ENCODE measurements at regions not wholly inside any gene's neighbourhood (a gene's known extent, or its start where the extent isn't known, plus 50 kb on each side); places are given as distances from the start of the nearest gene placed in this dataset.

DNA sequence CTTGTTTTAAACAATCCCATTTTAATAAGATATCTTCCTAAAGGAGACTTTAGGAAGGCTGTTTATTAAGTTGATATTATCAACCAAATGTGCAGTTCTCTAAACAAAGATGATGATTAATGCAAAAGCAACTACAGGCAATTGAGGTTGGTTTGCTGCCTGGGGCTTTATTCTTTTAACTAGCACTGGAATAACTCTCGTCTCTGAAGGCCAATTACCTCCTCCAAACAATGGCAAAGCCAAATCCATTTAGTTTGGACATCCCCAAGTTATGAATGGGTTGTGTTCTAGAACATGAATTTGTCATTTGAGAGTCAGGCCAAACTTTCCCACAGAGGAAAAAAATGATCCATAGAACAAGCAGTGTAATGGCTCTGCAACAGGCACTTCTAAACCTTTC is 114.1 kb downstream of the SLC16A9 start:
- DNase-seq (ENCODE audit: low spot score) = no peak

DNA sequence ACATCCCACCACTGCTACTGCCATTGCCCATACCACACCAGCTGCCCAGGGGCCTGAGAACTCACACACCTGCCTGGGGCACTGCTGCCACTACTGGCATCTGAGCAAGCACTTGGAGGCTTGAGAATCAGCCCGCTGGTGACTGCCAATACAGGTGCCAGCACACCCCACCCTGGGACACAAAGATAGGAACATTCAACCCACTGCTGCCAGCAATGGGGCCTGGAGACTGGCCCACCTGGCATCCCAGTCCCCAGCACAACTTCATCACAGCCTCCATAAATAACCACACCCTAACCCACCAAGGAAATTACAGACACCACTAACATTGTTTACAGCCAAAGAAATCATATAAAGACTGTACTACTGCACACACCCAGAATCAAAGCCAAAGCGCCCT is 115.9 kb downstream of the SLC16A9 start:
- DNase-seq (ENCODE audit: low spot score) = no peak

DNA sequence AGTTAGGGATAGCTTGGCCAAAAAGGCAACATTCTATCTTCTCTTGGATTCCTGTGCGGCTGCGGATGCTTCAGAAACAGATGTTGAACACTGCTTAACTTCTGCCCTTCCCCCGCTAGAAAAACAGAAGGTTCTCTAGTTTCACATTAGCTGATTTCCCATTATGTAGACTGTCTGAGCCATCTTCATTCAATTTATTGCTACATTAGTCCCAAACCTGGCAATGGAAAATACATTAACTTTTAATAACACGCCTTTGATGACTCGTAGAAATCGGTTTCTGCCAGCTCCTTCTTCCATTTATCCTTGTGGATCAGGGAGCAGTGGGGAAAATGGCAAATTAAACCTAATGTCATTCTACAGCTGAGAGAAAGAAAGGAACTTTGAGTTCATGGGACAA is 119.9 kb downstream of the SLC16A9 start:
- DNase-seq (ENCODE audit: low spot score) = no peak

DNA sequence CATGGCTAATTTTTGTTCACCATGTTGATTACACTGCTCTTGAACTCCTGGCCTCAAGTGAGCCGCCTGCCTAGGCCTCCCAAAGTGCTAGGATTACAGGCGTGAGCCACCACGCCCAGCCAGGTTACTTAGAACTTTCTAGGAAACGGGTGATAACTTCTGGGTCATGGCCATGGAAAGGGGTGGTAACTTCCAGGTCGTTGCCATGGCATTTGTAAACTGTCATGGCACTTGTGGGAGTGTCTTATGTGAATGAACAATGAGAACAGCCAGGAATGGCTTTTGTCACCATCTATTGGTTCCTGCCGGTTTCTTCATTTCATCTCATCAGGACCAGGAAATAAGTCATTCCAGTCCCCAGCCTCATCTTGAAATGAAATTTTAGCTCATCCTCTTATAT is 120.9 kb downstream of the SLC16A9 start:
- DNase-seq (ENCODE audit: low spot score) = no peak

DNA sequence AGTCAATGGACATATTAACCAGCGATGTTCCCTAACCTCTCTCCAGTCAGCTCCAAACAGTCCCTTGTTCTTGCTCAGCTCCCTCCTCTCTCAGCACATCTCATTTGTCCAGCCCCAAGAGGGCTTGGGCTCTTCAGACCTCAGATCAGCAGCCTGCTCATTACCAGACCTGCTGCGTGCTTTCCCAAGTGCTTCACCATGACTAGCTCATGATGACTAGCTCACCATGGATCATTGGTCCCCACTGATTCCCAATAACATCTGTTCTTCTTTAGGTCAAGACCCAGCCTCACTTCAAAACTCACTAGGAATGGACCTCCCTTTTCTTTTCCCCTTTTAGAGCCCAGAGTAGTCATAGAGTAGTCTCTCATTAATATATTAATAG is 121.9 kb downstream of the SLC16A9 start:
- no peak for DNase-seq (ENCODE audit: low spot score)

DNA sequence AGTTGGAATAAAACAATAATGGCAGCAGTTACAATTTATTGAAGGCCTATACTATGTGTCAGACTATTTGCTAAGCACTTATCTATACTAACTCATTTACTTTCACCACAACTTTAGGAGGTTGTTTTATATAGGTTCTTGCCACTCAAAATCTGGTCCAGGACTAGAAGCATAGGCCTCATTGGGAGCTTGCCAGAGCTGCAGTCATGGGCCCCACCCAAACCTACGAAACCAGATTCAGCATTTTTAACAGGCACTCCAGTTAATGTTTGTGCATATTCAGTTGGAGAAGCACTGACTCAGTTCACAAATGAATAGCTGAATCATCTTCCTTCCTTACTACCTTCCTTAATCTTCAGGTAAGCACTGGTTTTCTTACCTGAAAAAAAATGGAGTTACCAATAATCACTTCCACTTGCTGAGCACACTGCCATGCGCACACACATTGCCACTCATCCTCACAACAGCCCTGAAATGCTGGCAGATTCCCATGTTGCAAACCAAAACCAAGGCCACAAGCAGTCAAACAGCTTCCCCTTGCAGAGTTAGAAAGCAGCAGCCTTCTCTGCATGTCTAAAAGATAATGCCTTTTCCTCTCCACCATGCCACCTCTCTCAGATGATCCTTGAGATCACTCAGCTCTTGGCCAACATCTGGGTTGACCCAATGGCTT is 122.4 kb downstream of the SLC16A9 start:
- DNase-seq (ENCODE audit: low spot score) = no peak

DNA sequence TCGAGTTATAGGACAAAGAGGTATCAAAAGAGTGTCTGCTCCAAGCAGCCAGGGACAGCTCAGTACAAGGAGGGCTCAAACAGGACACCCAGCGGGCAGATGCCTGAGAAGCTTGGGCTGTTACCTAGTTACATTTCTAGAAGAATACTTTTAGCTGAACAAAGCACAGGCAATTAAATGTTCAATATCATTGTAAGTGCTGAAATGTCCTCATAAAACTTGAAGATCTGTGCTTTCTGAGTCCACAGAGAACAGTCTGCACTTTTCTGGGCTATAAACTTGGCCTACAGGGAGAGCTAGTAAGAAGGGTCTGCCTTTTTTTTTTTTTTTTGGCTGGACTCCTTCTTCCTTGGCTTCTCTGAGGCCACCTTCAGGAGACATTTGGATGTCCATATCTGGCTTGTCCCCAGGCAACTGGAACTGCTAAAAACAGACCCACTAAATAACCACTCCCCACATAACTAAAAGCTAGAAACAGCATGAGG is 123.2 kb downstream of the SLC16A9 start:
- no peak for DNase-seq (ENCODE audit: low spot score)

DNA sequence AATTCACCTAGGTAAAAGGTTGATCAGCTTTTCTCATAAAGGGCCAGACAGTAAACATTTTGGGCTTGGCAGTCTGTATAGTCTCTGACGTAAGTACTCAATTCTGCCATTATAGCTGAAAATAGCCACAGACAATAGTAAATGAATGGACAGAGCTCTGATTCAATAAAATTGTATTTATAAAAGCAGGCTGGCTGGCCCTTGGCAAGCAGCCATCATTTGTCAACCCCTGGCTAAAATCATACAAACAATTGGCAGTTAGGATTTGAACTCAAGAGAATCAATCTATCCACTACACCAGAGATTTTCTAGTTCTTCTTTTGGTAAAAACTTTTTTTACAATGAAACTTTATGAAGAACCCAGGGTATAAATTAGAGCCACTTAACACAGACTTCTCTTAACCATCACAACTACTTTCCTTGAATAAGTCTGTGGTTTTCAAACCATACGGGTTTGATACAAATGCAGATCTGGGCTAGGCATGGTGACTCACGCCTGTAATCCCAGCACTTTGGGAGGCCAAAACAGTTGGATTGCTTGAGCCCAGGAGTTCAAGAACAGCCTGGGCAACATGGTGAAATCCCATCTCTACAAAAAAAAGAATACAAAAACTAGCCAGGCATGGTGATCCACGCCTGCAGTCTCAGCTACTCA is 124.5 kb downstream of the SLC16A9 start:
- peak; percentile 91 for DNase-seq (ENCODE audit: low spot score)

DNA sequence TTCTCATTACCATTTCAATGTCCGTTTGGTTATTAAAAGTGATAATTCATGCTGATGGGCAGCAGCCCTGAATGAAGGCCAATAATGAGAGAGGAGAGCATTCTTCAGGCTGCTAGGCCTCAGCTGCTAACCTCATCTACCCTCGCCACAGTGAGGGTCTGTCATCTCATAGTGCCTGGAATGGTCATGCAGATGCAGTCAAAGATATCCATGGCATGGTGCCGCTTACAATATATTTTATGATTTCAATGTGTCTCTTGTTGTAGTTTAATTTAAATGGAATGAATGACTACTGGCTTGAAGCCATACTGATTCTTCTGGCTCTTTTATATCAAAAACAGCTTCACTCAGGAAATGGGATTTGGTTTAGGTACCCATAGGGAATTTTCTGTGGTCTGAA is 126.9 kb downstream of the SLC16A9 start:
- DNase-seq (ENCODE audit: low spot score) = no peak

DNA sequence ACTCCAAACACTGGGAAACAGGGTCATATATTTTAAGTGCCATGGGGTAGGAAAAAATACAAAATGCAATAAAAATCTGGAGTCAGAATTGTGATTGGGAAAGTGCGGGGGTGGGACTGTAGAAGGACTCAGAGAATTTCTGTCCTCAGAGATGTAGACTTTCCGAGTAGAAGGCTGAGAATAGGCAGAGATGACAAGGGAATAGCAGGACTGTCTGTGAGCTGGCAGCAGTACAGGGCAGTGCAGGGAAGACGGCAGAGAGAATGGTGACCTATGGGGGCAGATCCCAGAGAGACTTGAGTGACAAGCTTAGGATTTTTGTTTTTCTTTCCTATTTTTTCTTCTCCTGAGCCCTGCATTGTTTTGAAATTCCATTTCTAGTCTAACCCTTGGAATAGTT is 127.6 kb downstream of the SLC16A9 start:
- no peak for DNase-seq (ENCODE audit: low spot score)

DNA sequence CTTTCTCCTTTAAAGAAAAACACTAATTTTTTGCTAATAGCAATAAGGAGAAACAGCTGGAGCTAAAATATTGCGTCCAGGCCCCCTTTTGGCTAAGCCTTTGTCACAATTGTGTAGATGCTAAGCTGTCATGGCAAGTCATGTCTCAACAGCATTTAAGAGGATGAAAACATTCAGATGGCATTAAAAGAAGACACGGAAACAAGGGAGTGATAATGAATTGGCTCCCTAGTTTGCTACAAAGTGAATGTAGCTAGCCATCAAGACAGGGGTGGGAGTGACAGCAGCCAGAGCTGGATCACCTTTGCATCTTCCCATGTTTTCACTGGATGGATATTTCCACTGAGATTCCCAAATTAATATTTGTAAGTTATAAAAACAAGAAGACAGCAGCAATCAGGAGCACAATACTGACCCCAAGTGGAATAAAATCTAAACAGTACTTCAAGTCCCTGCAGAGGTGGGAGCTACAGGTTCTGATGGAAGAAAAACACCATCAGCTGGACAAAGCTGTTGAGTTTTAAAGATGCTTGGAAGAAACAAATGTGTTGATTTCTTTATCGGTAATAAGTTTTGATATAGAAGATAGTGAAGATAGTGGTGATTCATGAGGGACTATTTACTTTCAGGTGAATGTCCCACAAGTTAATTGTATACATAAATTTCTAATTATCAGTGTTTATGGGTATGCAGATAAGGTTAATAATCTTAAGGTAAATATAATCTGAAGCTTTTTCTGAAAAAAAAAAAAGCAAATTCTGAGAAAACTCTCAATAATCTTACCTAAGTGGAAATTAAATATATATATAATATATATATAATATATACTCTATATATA is 129.4 kb downstream of the SLC16A9 start:
- peak; percentile 77 for DNase-seq (ENCODE audit: low spot score)

DNA sequence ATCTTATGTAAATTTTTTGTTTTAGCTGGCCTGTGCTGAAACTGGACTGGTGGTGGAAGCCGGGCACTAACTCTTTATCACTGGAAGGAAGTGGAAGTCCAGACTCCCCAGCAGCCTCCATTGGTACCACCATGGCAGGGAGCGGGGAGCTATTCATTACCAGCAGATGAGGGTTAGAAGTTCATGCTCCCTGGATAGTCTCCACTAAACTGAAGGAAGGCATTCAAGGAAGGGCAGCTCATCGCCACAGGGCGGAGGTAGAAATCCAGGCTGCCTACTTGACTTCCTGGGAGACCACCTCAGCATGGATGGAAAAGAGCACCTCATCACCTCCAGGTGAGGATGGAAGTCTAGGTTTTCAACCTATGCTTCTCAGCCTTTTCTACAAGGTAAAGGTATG is 130.9 kb downstream of the SLC16A9 start:
- no peak for DNase-seq (ENCODE audit: low spot score)

DNA sequence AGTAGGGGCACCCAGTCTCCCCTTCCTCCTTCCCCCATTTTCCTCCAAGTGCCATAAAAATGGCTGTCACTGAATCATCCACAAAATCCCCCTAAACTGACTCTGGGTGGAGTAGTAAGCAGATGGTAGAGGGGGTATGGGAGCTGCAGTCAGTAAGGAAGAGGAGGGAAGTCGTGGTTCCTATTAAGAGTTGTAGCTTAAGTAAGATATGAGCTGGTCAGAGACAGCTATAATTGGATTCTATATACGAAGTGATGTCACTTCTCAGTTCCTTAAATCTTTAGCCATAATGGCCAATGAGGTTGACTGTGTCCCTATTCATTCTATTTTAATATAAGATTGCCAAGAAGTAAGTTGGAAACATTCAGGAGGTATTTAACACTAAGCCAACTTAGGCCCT is 131.7 kb downstream of the SLC16A9 start:
- no peak for DNase-seq (ENCODE audit: low spot score)

DNA sequence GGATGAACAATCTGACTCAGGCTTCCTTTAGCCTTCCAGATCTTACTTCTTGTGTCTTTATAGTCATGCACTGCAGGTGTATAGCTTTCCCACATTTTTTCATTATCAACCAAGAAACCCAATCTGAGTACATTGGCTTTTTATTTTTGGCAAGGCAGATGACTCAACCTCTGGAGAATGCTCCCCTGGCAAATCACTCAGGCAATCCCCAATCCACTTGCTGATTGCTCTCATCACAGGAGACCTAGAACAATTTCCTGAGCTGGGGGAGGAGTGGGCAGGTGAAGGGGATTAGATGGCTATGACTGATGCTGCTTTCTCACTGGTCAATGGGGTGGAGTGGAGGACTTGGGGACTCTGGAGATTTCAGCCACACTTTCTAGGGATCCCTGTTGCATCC is 134.4 kb downstream of the SLC16A9 start:
- DNase-seq (ENCODE audit: low spot score) = no peak

DNA sequence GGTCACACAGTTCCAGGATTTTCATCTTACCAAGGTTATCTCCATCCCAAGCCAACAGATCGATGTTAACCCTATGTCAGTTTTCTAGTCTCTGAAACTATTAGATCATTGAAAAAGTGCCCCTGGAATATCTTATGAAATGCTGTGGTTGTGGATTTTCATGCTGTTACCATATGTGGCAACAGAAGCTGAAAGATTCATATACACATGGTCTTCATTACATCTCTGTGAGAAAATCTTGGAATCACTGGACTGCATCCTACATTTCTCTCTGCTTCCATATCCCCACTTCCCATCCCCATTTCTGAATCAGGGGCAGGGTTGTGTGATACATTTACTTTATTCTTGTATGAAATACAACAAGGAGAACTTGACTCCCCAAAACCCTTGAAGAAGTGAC is 146.1 kb downstream of the SLC16A9 start:
- no peak for DNase-seq (ENCODE audit: low spot score)

DNA sequence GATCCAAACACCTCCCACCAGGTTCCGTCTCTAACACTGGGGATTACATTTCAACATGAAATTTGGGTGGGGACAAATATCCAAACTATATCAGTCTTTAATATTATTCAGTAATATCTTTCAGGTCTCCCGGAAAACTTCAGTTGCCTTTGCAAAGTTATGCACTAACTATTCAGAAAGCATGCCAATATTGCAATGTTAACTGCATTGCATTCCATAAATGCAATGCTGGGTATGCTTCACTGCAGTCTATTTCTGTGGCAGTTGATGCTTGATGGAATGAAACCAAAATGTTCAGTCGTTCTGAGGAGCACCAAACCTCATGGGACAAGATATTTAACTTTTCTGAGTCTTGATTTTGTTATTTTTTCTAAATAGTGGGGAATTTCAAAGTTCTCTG is 147.5 kb downstream of the SLC16A9 start:
- DNase-seq (ENCODE audit: low spot score) = no peak

DNA sequence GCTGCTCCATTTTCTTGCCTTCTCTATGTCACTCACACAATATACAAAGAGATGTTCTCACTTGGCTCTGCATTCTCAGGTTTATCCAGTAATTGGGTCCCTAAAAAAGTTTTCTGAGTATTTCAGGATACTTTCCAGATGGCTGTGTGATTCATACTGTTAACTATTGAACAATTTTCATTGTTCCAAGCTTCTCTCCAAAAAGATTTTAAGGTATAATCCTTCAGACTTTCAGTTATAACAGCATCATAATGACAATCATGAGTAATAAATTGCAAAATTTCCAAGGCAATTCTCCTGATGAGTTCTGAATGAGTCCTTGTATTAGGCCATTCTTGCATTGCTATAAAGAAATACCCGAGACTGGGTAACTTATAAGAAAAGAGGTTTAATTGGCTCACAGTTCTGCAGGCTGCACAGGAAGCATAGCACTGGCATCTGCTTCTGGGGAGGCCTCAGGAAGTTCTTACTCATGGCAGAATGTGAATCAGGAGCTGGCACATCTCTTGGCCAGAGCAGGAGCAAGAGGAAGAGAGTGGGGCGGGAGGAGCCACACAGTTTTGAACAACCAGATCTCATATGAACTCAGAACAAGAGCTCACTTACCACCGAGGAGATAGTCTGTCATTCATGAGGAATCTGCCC is 148.1 kb downstream of the SLC16A9 start:
- no peak for DNase-seq (ENCODE audit: low spot score)

DNA sequence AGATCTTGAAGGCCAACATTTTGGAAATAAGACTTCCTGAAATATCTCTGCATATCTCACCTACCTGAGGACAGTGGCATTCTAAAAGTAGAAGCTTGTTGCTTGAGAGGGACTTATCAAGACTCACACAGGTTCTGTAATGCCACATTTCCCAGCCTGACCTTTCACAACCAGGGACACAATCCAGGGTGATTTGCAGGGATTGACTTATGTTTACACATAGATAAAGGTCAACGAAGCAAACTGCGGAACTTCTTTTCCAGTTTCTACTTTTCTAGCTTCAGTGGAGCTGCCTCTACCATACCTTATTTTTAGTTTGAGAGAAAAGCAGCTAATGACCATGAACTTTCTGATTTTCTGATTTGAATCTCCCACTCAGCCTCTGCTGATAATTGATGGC is 148.7 kb downstream of the SLC16A9 start:
- no peak for DNase-seq (ENCODE audit: low spot score)

DNA sequence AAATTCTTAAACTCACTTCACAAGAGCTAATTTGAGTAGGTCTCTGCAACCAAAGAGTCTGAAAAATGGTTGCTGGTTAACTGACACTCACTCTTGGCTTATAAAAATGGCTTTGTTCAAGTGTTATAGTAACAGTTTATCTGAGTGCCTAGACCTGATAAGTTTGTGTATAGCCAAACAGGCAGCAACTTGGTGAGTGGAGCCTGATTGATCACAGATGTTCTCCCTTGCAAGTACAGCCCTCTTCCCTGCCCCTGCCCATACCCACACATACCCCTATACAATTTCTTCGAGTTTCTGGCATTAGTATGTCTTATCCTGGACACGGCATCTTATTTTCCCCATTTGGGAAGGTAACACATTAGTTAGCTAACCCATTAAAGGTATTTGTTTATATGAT is 149.5 kb downstream of the SLC16A9 start:
- no peak for DNase-seq (ENCODE audit: low spot score)

DNA sequence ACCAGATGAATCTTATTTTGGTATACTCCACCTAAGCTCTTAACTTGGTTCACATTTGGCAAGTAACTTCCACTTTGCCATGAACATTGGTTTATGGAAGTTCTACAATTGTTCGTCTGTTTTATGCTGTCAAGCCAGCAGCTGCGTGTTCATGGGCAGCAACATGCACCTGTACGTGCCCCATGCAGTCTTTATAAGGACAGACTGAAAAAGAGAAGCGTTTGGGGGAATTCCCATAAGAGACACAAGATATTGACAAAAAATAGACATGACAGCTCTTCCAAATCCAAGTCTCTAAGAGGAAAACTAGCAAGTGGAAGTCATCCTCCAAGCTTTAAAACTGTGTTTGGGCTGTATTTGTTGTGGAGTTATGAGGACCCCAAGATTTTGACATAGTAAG is 151.6 kb downstream of the SLC16A9 start:
- no peak for DNase-seq (ENCODE audit: low spot score)

DNA sequence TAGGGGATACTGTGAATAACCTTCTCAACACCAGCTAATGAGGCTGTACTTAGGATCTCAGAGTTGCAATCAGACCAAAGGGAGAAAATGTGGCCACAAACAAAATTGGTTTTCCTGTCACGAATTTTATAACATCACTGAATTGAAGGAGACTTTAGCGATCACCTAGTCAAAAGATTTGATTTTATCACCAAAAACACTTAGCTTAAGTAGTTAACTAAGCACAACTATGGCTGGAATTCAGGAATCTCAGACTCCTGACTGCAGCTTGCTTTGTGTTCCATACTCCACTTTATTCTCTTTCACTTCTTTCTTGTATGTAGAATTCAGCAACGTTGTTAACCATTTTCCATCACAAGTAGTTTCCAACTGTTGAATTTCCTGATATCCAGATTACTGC is 152.0 kb downstream of the SLC16A9 start:
- no peak for DNase-seq (ENCODE audit: low spot score)

DNA sequence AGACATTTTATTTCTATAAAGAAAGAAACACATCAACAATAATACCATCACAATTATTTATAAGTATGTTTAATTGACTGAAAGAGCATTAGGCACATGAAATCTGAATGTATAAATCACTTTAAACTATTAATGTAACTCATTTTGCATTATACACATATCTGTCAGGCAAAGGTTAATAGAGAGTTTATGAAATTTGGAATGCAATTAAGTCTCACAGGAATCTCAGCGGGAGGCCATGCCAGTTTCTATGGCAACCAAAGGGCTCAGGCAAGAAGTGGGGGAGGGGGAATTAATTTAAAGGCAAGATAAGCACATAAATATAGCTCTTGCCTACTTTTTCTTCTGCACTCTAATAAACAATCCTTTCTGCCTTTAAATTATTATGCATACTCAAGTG is 152.6 kb downstream of the SLC16A9 start:
- no peak for DNase-seq (ENCODE audit: low spot score)

Data from globus pallidus (tissue), 1 donor.